GM19238 (cell line): ENCODE measurements at regions not wholly inside any gene's neighbourhood (a gene's known extent, or its start where the extent isn't known, plus 50 kb on each side); places are given as distances from the start of the nearest gene placed in this dataset.
"Not testable (repeated sequence)": the region's sequence is repeated elsewhere in the genome, so short reads cannot be mapped to it uniquely, and the experiment has no call there.

ENCODE experiments used
- DNase-seq: peaks from one replicate; pipeline ENCODE4 v3.0.0; 2011; ENCODE audit warnings: low spot score; ENCODE audit not compliant: insufficient read length

DNA sequence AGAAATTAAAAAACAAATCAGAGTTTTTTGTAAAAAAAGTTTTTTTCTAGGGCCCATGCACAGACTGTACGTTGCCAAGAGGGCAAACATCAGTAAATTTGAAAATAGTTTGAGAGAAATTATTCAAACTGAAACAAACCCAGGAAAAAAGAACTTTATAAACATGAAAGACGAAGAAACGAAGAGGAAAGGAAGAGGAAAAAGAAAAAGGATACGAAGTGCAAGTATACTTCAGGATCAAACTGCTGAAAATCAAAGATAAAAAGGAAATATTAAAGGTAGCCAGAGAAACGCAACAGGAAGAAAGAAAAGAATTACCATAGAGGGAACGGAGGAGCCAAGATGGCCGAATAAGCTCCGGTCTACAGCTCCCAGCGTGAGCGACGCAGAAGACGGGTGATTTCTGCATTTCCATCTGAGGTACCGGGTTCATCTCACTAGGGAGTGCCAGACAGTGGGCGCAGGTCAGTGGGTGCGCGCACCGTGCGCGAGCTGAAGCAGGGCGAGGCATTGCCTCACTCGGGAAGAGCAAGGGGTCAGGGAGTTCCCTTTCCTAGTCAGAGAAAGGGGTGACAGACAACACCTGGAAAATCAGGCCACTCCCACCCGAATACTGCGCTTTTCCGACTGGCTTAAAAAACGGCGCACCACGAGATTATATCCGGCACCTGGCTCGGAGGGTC lies 94.4 kb upstream of the GAS1 start:
- DNase-seq, result not testable (repeated sequence)

- DNase-seq, result not testable (repeated sequence)
These were observed 102.8 kb upstream of the GAS1 start for GRCh38 chr9:87049929-87050608.

DNA sequence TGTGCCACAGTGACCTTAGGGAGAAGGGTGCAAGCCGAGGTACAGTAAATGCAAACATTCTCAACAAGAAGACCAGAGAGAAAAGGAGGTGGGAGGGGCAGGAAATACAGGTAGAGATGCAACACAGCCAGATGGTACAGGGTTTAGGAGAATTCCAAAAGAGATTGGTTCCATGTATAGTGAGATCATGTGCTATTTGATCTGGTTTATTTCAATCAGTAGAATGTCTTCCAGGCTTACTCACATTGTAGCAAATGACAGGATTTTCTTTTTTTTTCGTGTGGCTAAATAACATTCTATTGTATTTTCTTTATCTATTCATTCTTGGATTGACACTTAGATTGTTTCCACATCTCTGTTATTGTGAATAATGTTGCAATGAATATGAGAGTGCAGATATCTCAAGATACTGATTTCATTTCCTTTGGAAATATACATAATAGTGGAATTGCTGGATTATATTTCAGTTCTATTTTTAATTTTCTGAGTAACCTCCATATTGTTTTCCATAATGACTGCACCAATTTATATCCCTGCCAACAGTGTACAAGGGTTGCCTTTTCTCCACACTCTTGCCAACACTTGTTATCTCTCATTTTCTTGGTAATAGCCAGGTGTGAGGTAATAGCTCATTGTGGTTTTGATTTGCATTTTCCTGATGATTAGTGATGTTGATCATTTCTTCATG lies 107.8 kb upstream of the GAS1 start:
- no peak for DNase-seq

GRCh38 chr9:87059772-87060171 lies 112.5 kb upstream of the GAS1 start:
- no peak for DNase-seq

- no peak for DNase-seq
These were observed 115.4 kb upstream of the GAS1 start for GRCh38 chr9:87062746-87063145.

- DNase-seq, result no peak
These were observed 115.9 kb upstream of the GAS1 start for GRCh38 chr9:87063246-87063645.

GRCh38 chr9:87063871-87064270 lies 116.6 kb upstream of the GAS1 start:
- DNase-seq, result no peak

DNA sequence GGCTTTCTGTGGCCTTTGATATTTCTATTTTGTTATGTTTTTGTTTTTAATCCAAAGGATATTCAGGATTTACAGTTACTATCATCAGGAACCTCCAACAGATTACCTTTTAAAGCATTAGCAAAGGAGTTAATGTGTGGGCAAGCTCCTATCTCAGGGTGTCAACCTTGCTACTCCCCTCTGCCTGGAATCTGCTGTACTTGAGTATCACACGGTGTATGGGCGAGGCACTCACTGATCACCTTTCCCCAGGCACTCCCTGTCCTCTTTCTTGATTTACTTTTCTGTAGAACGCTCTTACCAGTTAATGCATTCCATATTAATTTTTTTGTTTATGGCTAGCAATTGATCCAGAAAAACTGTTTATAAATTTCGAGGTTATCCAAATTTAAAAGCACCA lies 117.0 kb upstream of the GAS1 start:
- DNase-seq, result no peak

- no peak for DNase-seq
These were observed 118.7 kb upstream of the GAS1 start for GRCh38 chr9:87065981-87066380.

- no peak for DNase-seq
These were observed 120.1 kb upstream of the GAS1 start for GRCh38 chr9:87067426-87067825.

DNA sequence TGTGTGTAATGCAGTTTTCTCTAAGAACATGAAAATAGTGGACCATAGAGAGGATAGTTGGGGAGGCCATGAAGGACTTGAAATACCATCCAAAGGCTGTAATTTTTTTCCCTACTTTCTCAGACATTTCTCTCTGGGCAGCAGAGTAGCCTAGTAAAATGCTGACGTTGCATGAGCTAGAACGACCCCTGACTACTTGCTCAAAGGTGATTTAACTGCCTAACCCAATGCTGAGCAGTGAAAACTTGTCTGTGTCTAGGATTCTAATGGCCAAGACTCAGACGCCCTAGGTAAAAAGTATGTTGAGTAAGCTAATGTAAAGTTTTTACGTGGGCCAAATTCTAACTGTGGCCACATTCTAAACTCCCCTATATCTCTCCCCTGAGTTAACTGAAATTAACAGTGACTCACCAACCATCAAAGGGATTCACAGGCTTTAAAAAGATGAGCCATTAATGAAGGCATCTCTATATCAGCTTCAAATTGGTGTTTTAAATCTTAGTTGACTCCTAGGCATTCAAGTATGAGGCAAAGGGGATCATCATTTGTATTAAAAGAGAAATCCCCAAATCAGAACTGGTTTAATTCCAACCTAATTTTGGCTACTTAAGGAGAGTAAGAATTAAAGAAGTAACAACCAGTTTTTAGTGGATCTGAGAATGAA lies 121.0 kb upstream of the GAS1 start:
- DNase-seq, result no peak

DNA sequence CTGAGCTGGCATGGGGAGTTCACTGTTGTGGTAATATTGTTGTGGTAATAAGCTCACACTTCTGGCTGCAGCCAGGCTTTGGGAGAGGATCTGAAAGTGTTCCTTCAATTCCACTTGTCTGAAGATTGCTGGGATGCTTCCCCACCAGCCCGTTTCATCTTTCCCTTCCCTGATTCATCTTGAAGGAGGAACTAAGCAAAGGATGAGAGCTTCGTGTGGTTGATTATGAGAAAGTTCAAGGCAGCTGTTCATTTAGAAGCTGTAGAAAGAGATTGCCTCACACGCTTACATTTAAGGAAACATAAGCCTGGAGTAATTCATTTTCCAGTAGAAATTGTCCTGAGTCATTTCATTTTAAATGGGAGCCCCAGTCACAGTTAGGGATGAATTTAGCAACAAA lies 122.4 kb upstream of the GAS1 start:
- no peak for DNase-seq

GRCh38 chr9:87070336-87070735 lies 123.0 kb upstream of the GAS1 start:
- DNase-seq, result no peak

DNA sequence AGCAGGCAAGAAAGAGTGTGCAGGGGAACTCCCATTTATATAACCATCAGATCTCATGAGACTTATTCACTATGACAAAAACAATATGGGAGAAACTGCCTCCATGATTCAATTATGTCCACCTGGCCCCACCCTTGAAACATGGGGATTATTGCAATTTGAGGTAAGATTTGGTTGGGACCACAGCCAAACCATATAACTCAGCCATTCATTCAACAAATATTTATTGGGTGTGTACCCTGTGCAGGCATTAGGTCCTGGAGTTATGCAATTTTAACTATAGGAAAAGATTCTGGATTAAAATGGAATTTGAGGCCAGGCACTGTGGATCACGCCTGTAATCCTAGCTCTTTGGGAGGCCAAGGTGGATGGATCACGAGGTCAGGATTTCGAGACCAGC lies 124.2 kb upstream of the GAS1 start:
- DNase-seq, result no peak

DNA sequence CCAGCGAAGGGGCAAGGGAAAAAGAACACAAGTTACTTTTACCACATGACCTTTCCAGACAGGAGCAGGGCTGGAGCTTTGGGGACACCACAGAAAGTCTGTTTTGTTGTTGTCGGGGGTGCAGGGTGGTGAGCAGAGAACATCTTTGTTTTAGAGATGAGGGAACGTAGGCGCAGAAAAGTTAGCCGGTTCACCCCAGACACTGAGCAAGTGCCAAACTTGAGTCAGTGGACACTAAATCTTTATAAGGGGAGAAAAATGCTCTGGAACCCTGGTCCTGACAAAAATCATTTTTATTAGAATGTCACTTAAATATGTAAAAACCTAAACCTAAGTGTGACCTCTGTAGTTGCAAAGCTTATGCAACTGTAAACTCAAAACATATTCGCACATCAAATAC lies 126.4 kb upstream of the GAS1 start:
- no peak for DNase-seq

GRCh38 chr9:87075537-87075936 lies 128.2 kb upstream of the GAS1 start:
- DNase-seq, result no peak

DNA sequence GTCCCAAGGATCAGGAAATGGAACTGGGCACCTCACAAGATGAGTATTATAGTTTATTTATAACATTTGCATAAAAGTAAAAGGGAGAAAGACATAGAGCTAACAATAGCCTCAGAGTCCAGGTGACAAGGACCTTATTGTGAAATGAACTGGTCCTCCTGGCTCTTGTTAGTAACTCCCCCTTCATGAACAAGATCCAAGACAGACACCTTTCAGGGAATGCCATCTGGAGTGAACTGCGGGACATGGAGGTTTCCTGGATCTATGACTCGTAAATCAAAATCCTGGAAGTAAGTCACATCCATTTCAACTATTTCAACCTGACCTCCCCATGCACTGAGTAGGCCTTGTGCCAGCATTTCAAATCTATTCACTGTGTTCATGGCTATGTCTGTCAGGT lies 129.5 kb upstream of the GAS1 start:
- DNase-seq, result no peak

DNA sequence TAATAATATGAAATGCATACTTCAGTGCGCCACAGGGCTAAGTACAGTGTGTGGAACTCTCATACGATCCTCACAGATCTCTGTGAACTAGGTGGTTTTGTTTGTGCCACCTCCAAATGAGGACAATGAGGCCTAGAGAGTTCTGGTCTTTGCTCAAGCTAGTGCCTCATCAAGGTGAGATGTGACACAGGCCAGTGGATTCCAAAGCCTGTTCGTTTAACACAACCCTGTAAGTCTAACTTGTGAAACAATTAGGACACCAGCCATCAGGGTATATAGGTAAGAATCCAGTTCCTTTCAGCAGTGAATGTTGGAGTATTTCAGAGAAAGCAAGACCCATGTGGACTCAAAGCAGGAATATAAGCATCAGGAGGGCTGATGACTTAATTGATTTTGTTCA lies 130.7 kb upstream of the GAS1 start:
- DNase-seq, result no peak

- DNase-seq, result no peak
These were observed 133.4 kb upstream of the GAS1 start for GRCh38 chr9:87080512-87081264.

- DNase-seq, result no peak
These were observed 134.2 kb upstream of the GAS1 start for GRCh38 chr9:87081503-87081902.

DNA sequence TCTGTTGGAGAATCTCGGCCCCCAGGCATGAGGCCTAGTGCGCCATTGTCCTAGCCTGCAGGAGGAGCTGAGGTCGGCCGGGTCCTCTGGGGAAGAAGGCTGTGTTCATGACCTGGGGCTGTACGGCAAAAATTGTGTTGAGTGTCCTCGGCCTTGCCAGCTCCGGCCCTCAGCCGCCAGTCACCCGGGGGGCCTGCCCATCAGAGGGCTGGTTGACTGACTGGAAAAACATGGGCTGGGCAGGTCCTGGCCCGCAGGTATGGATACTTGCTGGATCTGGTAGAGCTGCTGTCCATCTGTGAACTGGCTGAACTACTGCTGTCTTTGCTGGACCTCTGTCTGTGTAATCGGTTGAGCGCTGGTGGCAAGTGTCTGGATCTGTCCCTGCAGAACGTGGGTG lies 136.7 kb upstream of the GAS1 start:
- DNase-seq, result no peak
